ENCODE measurements at regions not wholly inside any gene's neighbourhood (a gene's known extent, or its start where the extent isn't known, plus 50 kb on each side); places are given as distances from the start of the nearest gene placed in this dataset.

GRCh38 chr11:119991669-119992068 lies 146.2 kb downstream of the TRIM29 start:
- H2AFZ ChIP-seq (ENCODE audit: low read length) = no peak overlapping the region
- H3K9ac ChIP-seq (ENCODE audit: low read depth, low read length, poor library complexity, severe bottlenecking) = no peak overlapping the region
- H3K4me3 ChIP-seq (ENCODE audit: low read length, poor library complexity, severe bottlenecking) = no peak overlapping the region
- TF ChIP-seq CTCF (conservative IDR thresholded peaks at IDR 0.05; ENCODE audit: low read length) = no peak
- no peak for TF ChIP-seq EZH2phosphoT487 (IDR thresholded peaks at IDR 0.05; ENCODE audit: borderline replicate concordance)
- no peaks in the 10 kb centered on the region for H3K27me3 ChIP-seq (ENCODE audit: insufficient read depth, low read length, poor library complexity, severe bottlenecking)
- no peaks in the 10 kb centered on the region for H4K20me1 ChIP-seq (ENCODE audit: insufficient read depth, low read length, poor library complexity, severe bottlenecking)
- H3K4me2 ChIP-seq (ENCODE audit: low read depth, low read length, poor library complexity, severe bottlenecking) = no peak overlapping the region
- no peaks in the 10 kb centered on the region for H3K4me1 ChIP-seq (ENCODE audit: insufficient read depth, low read length, poor library complexity, severe bottlenecking)
- H3F3A ChIP-seq (ENCODE audit: low read depth) = no peaks in the 10 kb centered on the region
- no peaks in the 10 kb centered on the region for H3K9me2 ChIP-seq (replicated peaks; ENCODE audit: low read depth, low read length)
- no peaks in the 10 kb centered on the region for H3K9me3 ChIP-seq (ENCODE audit: insufficient read depth, low read depth, low read length)
- H3K79me2 ChIP-seq (ENCODE audit: insufficient read depth, low read length) = no peaks in the 10 kb centered on the region
- no peaks in the 10 kb centered on the region for H3K36me3 ChIP-seq (ENCODE audit: insufficient read depth, low read length)

GRCh38 chr11:119991022-119991404 lies 146.9 kb downstream of the TRIM29 start:
- no peak for TF ChIP-seq CTCF (conservative IDR thresholded peaks at IDR 0.05; ENCODE audit: low read length)
- no peak for TF ChIP-seq EZH2phosphoT487 (IDR thresholded peaks at IDR 0.05; ENCODE audit: borderline replicate concordance)
- Histone ChIP-seq H3K36me3 (ENCODE audit: insufficient read depth, low read length) (no peaks in the 10 kb centered on the region), H3K9me3 (ENCODE audit: insufficient read depth, low read depth, low read length) (no peaks in the 10 kb centered on the region), H3K4me2 (ENCODE audit: low read depth, low read length, poor library complexity, severe bottlenecking) (no peak overlapping the region), H4K20me1 (ENCODE audit: insufficient read depth, low read length, poor library complexity, severe bottlenecking) (no peaks in the 10 kb centered on the region), H3K4me1 (ENCODE audit: insufficient read depth, low read length, poor library complexity, severe bottlenecking) (no peaks in the 10 kb centered on the region), H3K4me3 (ENCODE audit: low read length, poor library complexity, severe bottlenecking) (no peak overlapping the region), H3F3A (ENCODE audit: low read depth) (no peaks in the 10 kb centered on the region), H3K79me2 (ENCODE audit: insufficient read depth, low read length) (no peaks in the 10 kb centered on the region), H2AFZ (ENCODE audit: low read length) (no peak overlapping the region), H3K27me3 (ENCODE audit: insufficient read depth, low read length, poor library complexity, severe bottlenecking) (no peaks in the 10 kb centered on the region), H3K9me2 (replicated peaks; ENCODE audit: low read depth, low read length) (no peaks in the 10 kb centered on the region), H3K9ac (ENCODE audit: low read depth, low read length, poor library complexity, severe bottlenecking) (no peak overlapping the region)

- H4K20me1 ChIP-seq (ENCODE audit: insufficient read depth, low read length, poor library complexity, severe bottlenecking) = no peaks in the 10 kb centered on the region
- TF ChIP-seq EZH2phosphoT487 (IDR thresholded peaks at IDR 0.05; ENCODE audit: borderline replicate concordance) (no peak), CTCF (conservative IDR thresholded peaks at IDR 0.05; ENCODE audit: low read length) (no peak)
- H3K27me3 ChIP-seq (ENCODE audit: insufficient read depth, low read length, poor library complexity, severe bottlenecking) = peaks cover 2% of the 10 kb centered on the region
- H3K4me2 ChIP-seq (ENCODE audit: low read depth, low read length, poor library complexity, severe bottlenecking) = no peak overlapping the region
- H3K4me1 ChIP-seq (ENCODE audit: insufficient read depth, low read length, poor library complexity, severe bottlenecking) = no peaks in the 10 kb centered on the region
- H3K79me2 ChIP-seq (ENCODE audit: insufficient read depth, low read length) = no peaks in the 10 kb centered on the region
- no peaks in the 10 kb centered on the region for H3F3A ChIP-seq (ENCODE audit: low read depth)
- no peak overlapping the region for H2AFZ ChIP-seq (ENCODE audit: low read length)
- no peaks in the 10 kb centered on the region for H3K9me2 ChIP-seq (replicated peaks; ENCODE audit: low read depth, low read length)
- no peak overlapping the region for H3K4me3 ChIP-seq (ENCODE audit: low read length, poor library complexity, severe bottlenecking)
- H3K9me3 ChIP-seq (ENCODE audit: insufficient read depth, low read depth, low read length) = no peaks in the 10 kb centered on the region
- no peaks in the 10 kb centered on the region for H3K36me3 ChIP-seq (ENCODE audit: insufficient read depth, low read length)
- no peak overlapping the region for H3K9ac ChIP-seq (ENCODE audit: low read depth, low read length, poor library complexity, severe bottlenecking)
These were observed 147.4 kb downstream of the TRIM29 start for GRCh38 chr11:119990309-119991021.

Data from Loucy (cell line).